ENCODE measurements at regions not wholly inside any gene's neighbourhood (a gene's known extent, or its start where the extent isn't known, plus 50 kb on each side); places are given as distances from the start of the nearest gene placed in this dataset.

- no peak for TF ChIP-seq CTCF (IDR thresholded peaks at IDR 0.05; ENCODE audit: low read depth, low read length)
- TF ChIP-seq EZH2phosphoT487 (IDR thresholded peaks at IDR 0.05; ENCODE audit: low read depth), result no peak
Observed at GRCh38 chr21:26284531-26284930, 114.0 kb upstream of the APP start.

Data from OCI-LY3 (cell line).